ENCODE measurements at regions not wholly inside any gene's neighbourhood (a gene's known extent, or its start where the extent isn't known, plus 50 kb on each side); places are given as distances from the start of the nearest gene placed in this dataset.
"Not testable (repeated sequence)": the region's sequence is repeated elsewhere in the genome, so short reads cannot be mapped to it uniquely, and the experiment has no call there.

DNA sequence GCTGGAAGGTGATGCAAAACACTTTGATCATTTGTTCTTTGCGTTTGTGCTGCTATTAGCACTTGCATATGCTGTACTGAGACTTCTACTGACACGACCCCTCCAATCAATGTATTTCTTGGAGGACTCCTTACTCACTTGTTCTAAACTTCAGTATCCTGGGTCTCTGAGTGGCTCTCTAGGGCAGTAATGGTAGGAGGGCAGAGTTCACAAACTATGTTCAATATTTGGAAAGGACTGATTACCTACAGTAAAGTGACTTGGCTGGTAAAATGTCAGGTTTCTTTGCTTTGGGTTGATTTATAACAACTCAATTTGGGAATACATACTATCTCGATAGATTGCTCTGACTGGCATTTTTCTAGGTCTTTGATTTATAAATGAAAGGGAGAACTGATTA, 93.7 kb downstream of the TRIM43 start:
- Histone ChIP-seq H3K4me1 (ENCODE audit: insufficient read depth, low read length) (peaks cover 4% of the 10 kb centered on the region; the same call in 1 of the 2 replicates), H4K20me1 (ENCODE audit: control insufficient read depth, insufficient read depth, insufficient read length) (no peaks in the 10 kb centered on the region), H3K9me3 (ENCODE audit: control insufficient read depth, low read depth, low read length) (no peaks in the 10 kb centered on the region), H3K79me1 (ENCODE audit: insufficient read depth, low read depth, low read length, poor library complexity, severe bottlenecking) (no peaks in the 10 kb centered on the region), H4K8ac (replicated peaks; ENCODE audit: insufficient read length, low read depth, low read length) (no peak overlapping the region), H3K23me2 (ENCODE audit: insufficient read length, low read depth, low read length, poor library complexity, severe bottlenecking) (peaks cover 10% of the 10 kb centered on the region), H2AFZ (ENCODE audit: low read length) (no peak overlapping the region), H2BK5ac (ENCODE audit: insufficient read length, low read length) (no peak overlapping the region), H4K5ac (ENCODE audit: insufficient read length, low read depth, low read length) (no peak overlapping the region), H3K27ac (ENCODE audit: insufficient read length, low read depth, low read length) (no peak overlapping the region), H2BK12ac (ENCODE audit: insufficient read length, low read depth, low read length) (no peak overlapping the region), H3K18ac (ENCODE audit: insufficient read length, low read depth, low read length) (no peak overlapping the region), H3T11ph (ENCODE audit: low read length) (no peak overlapping the region), H2AK5ac (ENCODE audit: insufficient read length, low read length) (no peak overlapping the region), H3K4me2 (ENCODE audit: insufficient read depth, insufficient read length, low read length) (no peak overlapping the region), H4K91ac (ENCODE audit: insufficient read length, low read depth, low read length) (no peak overlapping the region), H3K27me3 (ENCODE audit: insufficient read depth, low read length) (no peaks in the 10 kb centered on the region; the same call in 1 of the 2 replicates), H3K79me2 (ENCODE audit: insufficient read depth, low read length) (no peaks in the 10 kb centered on the region), H3K9ac (ENCODE audit: extremely low read depth, insufficient read length, low read length) (no peak overlapping the region), H3K56ac (ENCODE audit: insufficient read length, low read depth, low read length) (no peak overlapping the region), H3K23ac (ENCODE audit: insufficient read length, low read depth, low read length) (no peak overlapping the region), H2BK20ac (ENCODE audit: low read depth, low read length, poor library complexity, severe bottlenecking) (no peak overlapping the region), H2BK15ac (ENCODE audit: low read depth, low read length) (no peak overlapping the region), H3K4ac (ENCODE audit: low read depth, low read length) (no peak overlapping the region), H2BK120ac (ENCODE audit: low read depth, low read length, poor library complexity, severe bottlenecking) (no peak overlapping the region), H3K14ac (ENCODE audit: insufficient read depth, low read length) (no peak overlapping the region)
- Mint-ChIP-seq H3K27ac (no peak overlapping the region), H3K4me3 (no peak overlapping the region), H3K4me1 (peaks cover 6 to 9% of the 10 kb centered on the region in 2 experiments), H3K9me3 (peaks cover 0 to 32% of the 10 kb centered on the region in 2 experiments; a peak in 2 of 5 replicates), H3K27me3 (ENCODE audit: low read depth) (peaks cover 76% of the 10 kb centered on the region), H3K36me3 (ENCODE audit: insufficient read depth in 1 of 3, low read depth in 3 of 3) (no peaks in the 10 kb centered on the region)
- no CpG with 5 or more reads among the region's 3 CpGs for WGBS (ENCODE audit: extremely low coverage, insufficient read length, low lambda C conversion rate)
- no peak for DNase-seq
- TF ChIP-seq, protein P1, sequence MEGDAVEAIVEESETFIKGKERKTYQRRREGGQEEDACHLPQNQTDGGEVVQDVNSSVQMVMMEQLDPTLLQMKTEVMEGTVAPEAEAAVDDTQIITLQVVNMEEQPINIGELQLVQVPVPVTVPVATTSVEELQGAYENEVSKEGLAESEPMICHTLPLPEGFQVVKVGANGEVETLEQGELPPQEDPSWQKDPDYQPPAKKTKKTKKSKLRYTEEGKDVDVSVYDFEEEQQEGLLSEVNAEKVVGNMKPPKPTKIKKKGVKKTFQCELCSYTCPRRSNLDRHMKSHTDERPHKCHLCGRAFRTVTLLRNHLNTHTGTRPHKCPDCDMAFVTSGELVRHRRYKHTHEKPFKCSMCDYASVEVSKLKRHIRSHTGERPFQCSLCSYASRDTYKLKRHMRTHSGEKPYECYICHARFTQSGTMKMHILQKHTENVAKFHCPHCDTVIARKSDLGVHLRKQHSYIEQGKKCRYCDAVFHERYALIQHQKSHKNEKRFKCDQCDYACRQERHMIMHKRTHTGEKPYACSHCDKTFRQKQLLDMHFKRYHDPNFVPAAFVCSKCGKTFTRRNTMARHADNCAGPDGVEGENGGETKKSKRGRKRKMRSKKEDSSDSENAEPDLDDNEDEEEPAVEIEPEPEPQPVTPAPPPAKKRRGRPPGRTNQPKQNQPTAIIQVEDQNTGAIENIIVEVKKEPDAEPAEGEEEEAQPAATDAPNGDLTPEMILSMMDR (conservative IDR thresholded peaks at IDR 0.05): no peak

DNA sequence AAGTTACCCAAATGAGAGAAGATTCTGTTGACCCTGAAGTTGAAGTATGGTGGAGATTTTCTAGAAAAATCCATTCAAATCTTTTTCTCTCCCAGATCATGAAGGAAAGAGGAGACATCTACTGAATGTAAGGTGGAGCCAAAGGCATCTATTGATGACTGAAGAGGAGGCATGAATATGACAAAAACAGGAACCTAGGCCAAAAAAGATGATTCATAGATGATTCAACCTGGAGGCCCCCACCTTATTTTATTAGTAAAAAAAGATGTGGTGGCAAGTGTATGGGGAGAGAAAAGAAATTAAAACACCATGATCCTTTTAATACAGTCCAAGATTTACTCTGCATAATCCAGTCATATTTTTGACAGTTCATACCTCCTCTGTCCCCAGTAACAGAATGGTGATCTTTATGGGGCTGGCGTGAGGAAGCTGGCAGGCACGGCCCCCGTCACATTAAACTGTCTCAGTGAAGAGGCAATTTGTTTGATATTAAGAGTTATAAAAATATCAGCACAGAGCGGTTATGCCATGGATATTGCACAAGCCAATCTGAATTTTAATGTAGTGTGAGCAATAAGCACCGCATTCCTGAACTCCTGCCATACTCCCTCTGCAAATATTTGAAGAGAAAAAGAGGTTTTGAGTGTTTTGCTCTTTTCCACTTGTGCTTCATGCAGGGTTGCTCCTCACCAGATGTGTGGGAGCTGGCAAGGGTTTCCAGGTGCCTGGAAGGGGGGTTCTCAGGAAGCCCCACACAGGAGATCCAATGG, 94.4 kb downstream of the TRIM43 start:
- Mint-ChIP-seq H3K27me3 (ENCODE audit: low read depth) (peaks cover 68% of the 10 kb centered on the region), H3K9me3 (peaks cover 0 to 27% of the 10 kb centered on the region in 2 experiments; a peak in 2 of 5 replicates)
- H3K14ac ChIP-seq (ENCODE audit: insufficient read depth, low read length); H3K36me3 Mint-ChIP-seq (ENCODE audit: insufficient read depth in 1 of 3, low read depth in 3 of 3); H2BK5ac ChIP-seq (ENCODE audit: insufficient read length, low read length); H3K23ac ChIP-seq (ENCODE audit: insufficient read length, low read depth, low read length); H3K4me1 ChIP-seq (ENCODE audit: insufficient read depth, low read length); H3K27me3 ChIP-seq (ENCODE audit: insufficient read depth, low read length); H3K23me2 ChIP-seq (ENCODE audit: insufficient read length, low read depth, low read length, poor library complexity, severe bottlenecking); DNase-seq; H2BK15ac ChIP-seq (ENCODE audit: low read depth, low read length); H3K79me2 ChIP-seq (ENCODE audit: insufficient read depth, low read length); H3K4me1 Mint-ChIP-seq; H3K27ac Mint-ChIP-seq; H4K20me1 ChIP-seq (ENCODE audit: control insufficient read depth, insufficient read depth, insufficient read length); H3K4me3 Mint-ChIP-seq; H4K91ac ChIP-seq (ENCODE audit: insufficient read length, low read depth, low read length); H2AK5ac ChIP-seq (ENCODE audit: insufficient read length, low read length); H3K4ac ChIP-seq (ENCODE audit: low read depth, low read length); H3K79me1 ChIP-seq (ENCODE audit: insufficient read depth, low read depth, low read length, poor library complexity, severe bottlenecking); H2BK12ac ChIP-seq (ENCODE audit: insufficient read length, low read depth, low read length); H3K9ac ChIP-seq (ENCODE audit: extremely low read depth, insufficient read length, low read length); H4K5ac ChIP-seq (ENCODE audit: insufficient read length, low read depth, low read length); H3K18ac ChIP-seq (ENCODE audit: insufficient read length, low read depth, low read length); H4K8ac ChIP-seq (replicated peaks; ENCODE audit: insufficient read length, low read depth, low read length); H2BK20ac ChIP-seq (ENCODE audit: low read depth, low read length, poor library complexity, severe bottlenecking); H3K4me2 ChIP-seq (ENCODE audit: insufficient read depth, insufficient read length, low read length); H3K9me3 ChIP-seq (ENCODE audit: control insufficient read depth, low read depth, low read length); H3K27ac ChIP-seq (ENCODE audit: insufficient read length, low read depth, low read length); H3T11ph ChIP-seq (ENCODE audit: low read length); H2AFZ ChIP-seq (ENCODE audit: low read length); H2BK120ac ChIP-seq (ENCODE audit: low read depth, low read length, poor library complexity, severe bottlenecking); H3K56ac ChIP-seq (ENCODE audit: insufficient read length, low read depth, low read length): not testable (repeated sequence)
- no CpG with 5 or more reads among the region's 5 CpGs for WGBS (ENCODE audit: extremely low coverage, insufficient read length, low lambda C conversion rate)
